ENCODE measurements at regions not wholly inside any gene's neighbourhood (a gene's known extent, or its start where the extent isn't known, plus 50 kb on each side); places are given as distances from the start of the nearest gene placed in this dataset.

DNA sequence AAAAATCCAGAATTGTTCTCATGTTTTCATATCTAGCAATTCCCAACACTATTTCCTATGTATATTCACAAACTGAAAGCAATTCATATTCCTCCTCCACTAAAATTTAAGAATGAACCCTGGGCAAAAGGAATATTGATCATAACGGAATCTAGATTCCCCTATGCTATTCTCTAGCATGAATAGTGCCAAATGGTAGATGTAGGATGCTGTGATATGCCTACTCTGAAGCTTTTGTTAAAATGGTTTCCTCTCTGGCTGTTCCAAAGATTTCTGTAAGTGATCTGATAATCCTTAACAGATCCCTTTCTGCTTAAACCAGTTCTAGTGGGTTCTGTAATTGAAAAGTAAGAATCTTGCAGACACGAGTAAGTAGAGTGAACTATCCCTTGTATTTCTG, 298.0 kb upstream of the TANK start:
- TF ChIP-seq, protein P1, sequence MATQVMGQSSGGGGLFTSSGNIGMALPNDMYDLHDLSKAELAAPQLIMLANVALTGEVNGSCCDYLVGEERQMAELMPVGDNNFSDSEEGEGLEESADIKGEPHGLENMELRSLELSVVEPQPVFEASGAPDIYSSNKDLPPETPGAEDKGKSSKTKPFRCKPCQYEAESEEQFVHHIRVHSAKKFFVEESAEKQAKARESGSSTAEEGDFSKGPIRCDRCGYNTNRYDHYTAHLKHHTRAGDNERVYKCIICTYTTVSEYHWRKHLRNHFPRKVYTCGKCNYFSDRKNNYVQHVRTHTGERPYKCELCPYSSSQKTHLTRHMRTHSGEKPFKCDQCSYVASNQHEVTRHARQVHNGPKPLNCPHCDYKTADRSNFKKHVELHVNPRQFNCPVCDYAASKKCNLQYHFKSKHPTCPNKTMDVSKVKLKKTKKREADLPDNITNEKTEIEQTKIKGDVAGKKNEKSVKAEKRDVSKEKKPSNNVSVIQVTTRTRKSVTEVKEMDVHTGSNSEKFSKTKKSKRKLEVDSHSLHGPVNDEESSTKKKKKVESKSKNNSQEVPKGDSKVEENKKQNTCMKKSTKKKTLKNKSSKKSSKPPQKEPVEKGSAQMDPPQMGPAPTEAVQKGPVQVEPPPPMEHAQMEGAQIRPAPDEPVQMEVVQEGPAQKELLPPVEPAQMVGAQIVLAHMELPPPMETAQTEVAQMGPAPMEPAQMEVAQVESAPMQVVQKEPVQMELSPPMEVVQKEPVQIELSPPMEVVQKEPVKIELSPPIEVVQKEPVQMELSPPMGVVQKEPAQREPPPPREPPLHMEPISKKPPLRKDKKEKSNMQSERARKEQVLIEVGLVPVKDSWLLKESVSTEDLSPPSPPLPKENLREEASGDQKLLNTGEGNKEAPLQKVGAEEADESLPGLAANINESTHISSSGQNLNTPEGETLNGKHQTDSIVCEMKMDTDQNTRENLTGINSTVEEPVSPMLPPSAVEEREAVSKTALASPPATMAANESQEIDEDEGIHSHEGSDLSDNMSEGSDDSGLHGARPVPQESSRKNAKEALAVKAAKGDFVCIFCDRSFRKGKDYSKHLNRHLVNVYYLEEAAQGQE (IDR thresholded peaks at IDR 0.05; ENCODE audit: low read depth), result no peak
- TF ChIP-seq, protein P2, sequence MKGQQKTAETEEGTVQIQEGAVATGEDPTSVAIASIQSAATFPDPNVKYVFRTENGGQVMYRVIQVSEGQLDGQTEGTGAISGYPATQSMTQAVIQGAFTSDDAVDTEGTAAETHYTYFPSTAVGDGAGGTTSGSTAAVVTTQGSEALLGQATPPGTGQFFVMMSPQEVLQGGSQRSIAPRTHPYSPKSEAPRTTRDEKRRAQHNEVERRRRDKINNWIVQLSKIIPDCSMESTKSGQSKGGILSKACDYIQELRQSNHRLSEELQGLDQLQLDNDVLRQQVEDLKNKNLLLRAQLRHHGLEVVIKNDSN (IDR thresholded peaks at IDR 0.05), result no peak
- TF ChIP-seq TAF1 (IDR thresholded peaks at IDR 0.05; ENCODE audit: low read depth), result no peak
- no peak for TF ChIP-seq FOXM1 (IDR thresholded peaks at IDR 0.05; ENCODE audit: borderline replicate concordance, low read depth)
- no peak for TF ChIP-seq RAD21 (IDR thresholded peaks at IDR 0.05; ENCODE audit: low read depth)

Measured in Ishikawa (cell line).